ENCODE measurements at regions not wholly inside any gene's neighbourhood (a gene's known extent, or its start where the extent isn't known, plus 50 kb on each side); places are given as distances from the start of the nearest gene placed in this dataset.
"Not testable (repeated sequence)": the region's sequence is repeated elsewhere in the genome, so short reads cannot be mapped to it uniquely, and the experiment has no call there.

DNA sequence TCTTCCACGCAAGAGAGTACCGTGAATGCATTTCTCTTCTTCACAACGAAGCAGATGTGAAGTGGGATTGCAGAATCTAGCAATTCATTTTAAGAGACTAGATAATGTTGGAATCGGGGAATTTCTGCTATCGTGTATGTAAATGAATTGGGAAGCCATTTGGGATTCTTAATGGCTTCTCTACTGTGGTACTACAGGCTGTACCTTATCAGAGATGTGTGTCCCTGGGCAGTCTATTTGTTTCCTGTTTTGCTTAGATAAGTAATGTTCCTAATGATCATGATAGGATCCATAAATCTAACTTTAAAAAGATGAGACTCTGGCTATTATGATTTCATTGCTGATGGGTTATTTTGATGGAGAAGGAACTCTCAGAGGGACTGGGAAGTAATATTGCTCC, 320.6 kb downstream of the REEP3 start:
- DNase-seq (ENCODE audit: low read depth) = no peak

GRCh38 chr10:63843107-63843506, 321.9 kb downstream of the REEP3 start:
- no peak overlapping the region for H3K4me3 ChIP-seq (ENCODE audit: low read depth, low read length)
- DNase-seq (ENCODE audit: low read depth) = no peak
- TF ChIP-seq, protein P1, sequence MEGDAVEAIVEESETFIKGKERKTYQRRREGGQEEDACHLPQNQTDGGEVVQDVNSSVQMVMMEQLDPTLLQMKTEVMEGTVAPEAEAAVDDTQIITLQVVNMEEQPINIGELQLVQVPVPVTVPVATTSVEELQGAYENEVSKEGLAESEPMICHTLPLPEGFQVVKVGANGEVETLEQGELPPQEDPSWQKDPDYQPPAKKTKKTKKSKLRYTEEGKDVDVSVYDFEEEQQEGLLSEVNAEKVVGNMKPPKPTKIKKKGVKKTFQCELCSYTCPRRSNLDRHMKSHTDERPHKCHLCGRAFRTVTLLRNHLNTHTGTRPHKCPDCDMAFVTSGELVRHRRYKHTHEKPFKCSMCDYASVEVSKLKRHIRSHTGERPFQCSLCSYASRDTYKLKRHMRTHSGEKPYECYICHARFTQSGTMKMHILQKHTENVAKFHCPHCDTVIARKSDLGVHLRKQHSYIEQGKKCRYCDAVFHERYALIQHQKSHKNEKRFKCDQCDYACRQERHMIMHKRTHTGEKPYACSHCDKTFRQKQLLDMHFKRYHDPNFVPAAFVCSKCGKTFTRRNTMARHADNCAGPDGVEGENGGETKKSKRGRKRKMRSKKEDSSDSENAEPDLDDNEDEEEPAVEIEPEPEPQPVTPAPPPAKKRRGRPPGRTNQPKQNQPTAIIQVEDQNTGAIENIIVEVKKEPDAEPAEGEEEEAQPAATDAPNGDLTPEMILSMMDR (conservative IDR thresholded peaks at IDR 0.05; ENCODE audit: low read depth, low read length) = no peak

More for the DNA sequence above, 320.6 kb downstream of the REEP3 start:
- H3K4me3 ChIP-seq (ENCODE audit: low read depth, low read length) = no peak overlapping the region
- TF ChIP-seq, protein P1 (conservative IDR thresholded peaks at IDR 0.05; ENCODE audit: low read depth, low read length) = no peak

DNA sequence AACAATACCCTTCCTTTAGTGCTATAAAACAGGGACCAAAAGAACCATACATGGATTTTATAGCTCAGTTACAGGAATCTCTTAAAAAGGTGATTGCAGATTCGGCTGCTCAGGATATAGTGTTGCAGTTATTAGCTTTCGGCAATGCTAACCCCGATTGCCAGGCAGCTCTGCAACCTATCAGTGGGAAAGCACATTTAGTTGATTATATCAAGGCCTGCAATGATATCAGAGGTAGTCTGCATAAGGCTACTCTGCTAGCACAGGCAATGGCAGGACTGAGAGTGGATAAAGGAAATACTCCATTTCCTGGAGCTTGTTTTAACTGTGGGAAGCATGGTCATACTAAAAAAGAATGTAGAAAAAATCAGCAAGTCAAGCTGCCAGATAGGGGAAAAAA, 327.7 kb downstream of the REEP3 start:
- not testable (repeated sequence) for DNase-seq (ENCODE audit: low read depth); H3K4me3 ChIP-seq (ENCODE audit: low read depth, low read length)

GRCh38 chr10:63862860-63863259, 341.7 kb downstream of the REEP3 start:
- no peak for DNase-seq (ENCODE audit: low read depth)
- no peak overlapping the region for H3K4me3 ChIP-seq (ENCODE audit: low read depth, low read length)
- TF ChIP-seq, protein P1 (conservative IDR thresholded peaks at IDR 0.05; ENCODE audit: low read depth, low read length) = no peak

DNA sequence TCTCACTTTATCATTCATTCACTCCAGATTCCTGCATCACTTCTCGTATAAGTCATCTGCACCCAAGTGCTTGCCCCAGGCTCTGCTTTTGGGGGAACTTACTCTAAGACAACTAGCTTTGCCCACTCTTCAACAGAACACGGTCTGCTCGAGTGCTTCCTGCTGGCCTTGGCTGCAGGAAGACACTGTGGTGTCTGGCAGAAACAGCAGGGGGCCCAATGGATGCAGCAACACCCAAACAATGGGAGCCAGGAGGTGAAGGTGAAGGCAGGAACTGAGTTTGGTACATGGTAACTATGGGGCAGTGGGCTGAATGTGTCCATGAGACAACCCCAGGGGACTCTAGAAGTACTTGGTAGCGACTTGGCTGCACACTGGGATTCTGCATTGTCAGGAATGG, 344.0 kb downstream of the REEP3 start:
- H3K4me3 ChIP-seq (ENCODE audit: low read depth, low read length) = no peak overlapping the region
- no peak for DNase-seq (ENCODE audit: low read depth)
- TF ChIP-seq, protein P1 (conservative IDR thresholded peaks at IDR 0.05; ENCODE audit: low read depth, low read length) = no peak

- TF ChIP-seq, protein P1 (conservative IDR thresholded peaks at IDR 0.05; ENCODE audit: low read depth, low read length) = peak; percentile 87
Observed at GRCh38 chr10:63866075-63866746, 345.0 kb downstream of the REEP3 start.

DNA sequence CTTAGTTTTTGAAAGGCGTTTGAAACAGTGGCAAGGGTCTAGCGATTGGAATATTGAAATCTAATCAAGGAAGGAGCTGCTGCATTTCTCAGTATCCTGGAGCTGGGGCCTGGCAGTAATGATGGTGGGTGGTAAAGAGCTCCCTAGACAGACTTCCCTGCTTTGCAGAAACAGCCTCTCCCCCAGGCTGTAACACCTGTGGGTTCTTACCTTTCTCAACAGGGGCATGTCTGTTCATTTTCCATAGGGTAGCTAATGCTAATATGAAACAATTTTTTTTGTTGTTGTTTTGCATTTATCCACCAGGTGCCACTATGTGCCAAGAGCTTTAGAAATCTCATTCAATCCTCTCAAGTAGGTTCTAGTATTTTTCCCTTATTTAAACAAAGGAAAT, 345.5 kb downstream of the REEP3 start:
- H3K4me3 ChIP-seq (ENCODE audit: low read depth, low read length) = no peak overlapping the region
- TF ChIP-seq, protein P1 (conservative IDR thresholded peaks at IDR 0.05; ENCODE audit: low read depth, low read length) = peak; percentile 17
- DNase-seq (ENCODE audit: low read depth) = no peak

More at GRCh38 chr10:63866075-63866746, 345.0 kb downstream of the REEP3 start:
- DNase-seq (ENCODE audit: low read depth) = no peak
- no peak overlapping the region for H3K4me3 ChIP-seq (ENCODE audit: low read depth, low read length)

All from epithelial cell of proximal tubule (primary cell).